ENCODE measurements at regions not wholly inside any gene's neighbourhood (a gene's known extent, or its start where the extent isn't known, plus 50 kb on each side); places are given as distances from the start of the nearest gene placed in this dataset.

DNA sequence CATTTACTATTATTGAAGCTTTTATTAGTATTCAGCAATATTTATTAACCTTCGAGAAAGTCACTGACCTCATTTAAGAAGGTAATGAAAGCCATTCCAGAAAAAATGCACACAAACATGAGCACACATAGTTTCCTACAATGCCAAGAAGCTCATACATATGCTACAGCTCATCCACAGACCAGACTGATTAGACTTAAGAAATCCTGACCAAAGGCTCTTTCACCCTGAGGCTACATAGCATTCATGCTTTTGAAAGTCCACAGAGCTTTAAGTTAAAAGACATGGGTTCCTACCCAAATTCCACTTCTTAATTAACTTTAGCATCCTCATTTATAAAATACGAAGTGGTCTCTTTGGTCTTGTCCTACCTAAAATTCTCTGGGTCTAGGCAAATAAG lies 430.4 kb downstream of the TBC1D32 start:
- Histone ChIP-seq H3K4me2 (no peak overlapping the region), H3K36me3 (ENCODE audit: insufficient read depth) (no peaks in the 10 kb centered on the region), H3K79me2 (replicated peaks; ENCODE audit: insufficient read depth) (no peaks in the 10 kb centered on the region), H3K4me1 (ENCODE audit: insufficient read depth) (no peaks in the 10 kb centered on the region), H3F3A (replicated peaks; ENCODE audit: low read depth) (no peaks in the 10 kb centered on the region), H3K9me2 (ENCODE audit: insufficient read depth) (no peaks in the 10 kb centered on the region), H3K27ac (ENCODE audit: low read depth) (no peak overlapping the region), H4K20me1 (replicated peaks; ENCODE audit: insufficient read depth) (no peaks in the 10 kb centered on the region), H3K4me3 (no peak overlapping the region), H2AFZ (no peak overlapping the region), H3K27me3 (ENCODE audit: insufficient read depth) (no peaks in the 10 kb centered on the region)
- Mint-ChIP-seq H3K4me3 (no peak overlapping the region), H3K27me3 (ENCODE audit: insufficient read depth, low read depth, poor library complexity) (peaks cover 2% of the 10 kb centered on the region), H3K36me3 (ENCODE audit: low read depth) (no peaks in the 10 kb centered on the region), H3K27ac (no peak overlapping the region), H3K9me3 (no peaks in the 10 kb centered on the region), H3K4me1 (no peaks in the 10 kb centered on the region)
- TF ChIP-seq STAT1 (IDR thresholded peaks at IDR 0.05; ENCODE audit: unreplicated experiment) (no peak), ETS1 (IDR thresholded peaks at IDR 0.05) (no peak), NANOG (IDR thresholded peaks at IDR 0.05; ENCODE audit: borderline replicate concordance) (no peak), ZNF114 (CRISPR knock-in tag; IDR thresholded peaks at IDR 0.05) (no peak)
- TF ChIP-seq, protein P1, sequence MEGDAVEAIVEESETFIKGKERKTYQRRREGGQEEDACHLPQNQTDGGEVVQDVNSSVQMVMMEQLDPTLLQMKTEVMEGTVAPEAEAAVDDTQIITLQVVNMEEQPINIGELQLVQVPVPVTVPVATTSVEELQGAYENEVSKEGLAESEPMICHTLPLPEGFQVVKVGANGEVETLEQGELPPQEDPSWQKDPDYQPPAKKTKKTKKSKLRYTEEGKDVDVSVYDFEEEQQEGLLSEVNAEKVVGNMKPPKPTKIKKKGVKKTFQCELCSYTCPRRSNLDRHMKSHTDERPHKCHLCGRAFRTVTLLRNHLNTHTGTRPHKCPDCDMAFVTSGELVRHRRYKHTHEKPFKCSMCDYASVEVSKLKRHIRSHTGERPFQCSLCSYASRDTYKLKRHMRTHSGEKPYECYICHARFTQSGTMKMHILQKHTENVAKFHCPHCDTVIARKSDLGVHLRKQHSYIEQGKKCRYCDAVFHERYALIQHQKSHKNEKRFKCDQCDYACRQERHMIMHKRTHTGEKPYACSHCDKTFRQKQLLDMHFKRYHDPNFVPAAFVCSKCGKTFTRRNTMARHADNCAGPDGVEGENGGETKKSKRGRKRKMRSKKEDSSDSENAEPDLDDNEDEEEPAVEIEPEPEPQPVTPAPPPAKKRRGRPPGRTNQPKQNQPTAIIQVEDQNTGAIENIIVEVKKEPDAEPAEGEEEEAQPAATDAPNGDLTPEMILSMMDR (conservative IDR thresholded peaks at IDR 0.05; ENCODE audit: low read depth in 2 of 2), result no peak
- TF ChIP-seq, protein P2, sequence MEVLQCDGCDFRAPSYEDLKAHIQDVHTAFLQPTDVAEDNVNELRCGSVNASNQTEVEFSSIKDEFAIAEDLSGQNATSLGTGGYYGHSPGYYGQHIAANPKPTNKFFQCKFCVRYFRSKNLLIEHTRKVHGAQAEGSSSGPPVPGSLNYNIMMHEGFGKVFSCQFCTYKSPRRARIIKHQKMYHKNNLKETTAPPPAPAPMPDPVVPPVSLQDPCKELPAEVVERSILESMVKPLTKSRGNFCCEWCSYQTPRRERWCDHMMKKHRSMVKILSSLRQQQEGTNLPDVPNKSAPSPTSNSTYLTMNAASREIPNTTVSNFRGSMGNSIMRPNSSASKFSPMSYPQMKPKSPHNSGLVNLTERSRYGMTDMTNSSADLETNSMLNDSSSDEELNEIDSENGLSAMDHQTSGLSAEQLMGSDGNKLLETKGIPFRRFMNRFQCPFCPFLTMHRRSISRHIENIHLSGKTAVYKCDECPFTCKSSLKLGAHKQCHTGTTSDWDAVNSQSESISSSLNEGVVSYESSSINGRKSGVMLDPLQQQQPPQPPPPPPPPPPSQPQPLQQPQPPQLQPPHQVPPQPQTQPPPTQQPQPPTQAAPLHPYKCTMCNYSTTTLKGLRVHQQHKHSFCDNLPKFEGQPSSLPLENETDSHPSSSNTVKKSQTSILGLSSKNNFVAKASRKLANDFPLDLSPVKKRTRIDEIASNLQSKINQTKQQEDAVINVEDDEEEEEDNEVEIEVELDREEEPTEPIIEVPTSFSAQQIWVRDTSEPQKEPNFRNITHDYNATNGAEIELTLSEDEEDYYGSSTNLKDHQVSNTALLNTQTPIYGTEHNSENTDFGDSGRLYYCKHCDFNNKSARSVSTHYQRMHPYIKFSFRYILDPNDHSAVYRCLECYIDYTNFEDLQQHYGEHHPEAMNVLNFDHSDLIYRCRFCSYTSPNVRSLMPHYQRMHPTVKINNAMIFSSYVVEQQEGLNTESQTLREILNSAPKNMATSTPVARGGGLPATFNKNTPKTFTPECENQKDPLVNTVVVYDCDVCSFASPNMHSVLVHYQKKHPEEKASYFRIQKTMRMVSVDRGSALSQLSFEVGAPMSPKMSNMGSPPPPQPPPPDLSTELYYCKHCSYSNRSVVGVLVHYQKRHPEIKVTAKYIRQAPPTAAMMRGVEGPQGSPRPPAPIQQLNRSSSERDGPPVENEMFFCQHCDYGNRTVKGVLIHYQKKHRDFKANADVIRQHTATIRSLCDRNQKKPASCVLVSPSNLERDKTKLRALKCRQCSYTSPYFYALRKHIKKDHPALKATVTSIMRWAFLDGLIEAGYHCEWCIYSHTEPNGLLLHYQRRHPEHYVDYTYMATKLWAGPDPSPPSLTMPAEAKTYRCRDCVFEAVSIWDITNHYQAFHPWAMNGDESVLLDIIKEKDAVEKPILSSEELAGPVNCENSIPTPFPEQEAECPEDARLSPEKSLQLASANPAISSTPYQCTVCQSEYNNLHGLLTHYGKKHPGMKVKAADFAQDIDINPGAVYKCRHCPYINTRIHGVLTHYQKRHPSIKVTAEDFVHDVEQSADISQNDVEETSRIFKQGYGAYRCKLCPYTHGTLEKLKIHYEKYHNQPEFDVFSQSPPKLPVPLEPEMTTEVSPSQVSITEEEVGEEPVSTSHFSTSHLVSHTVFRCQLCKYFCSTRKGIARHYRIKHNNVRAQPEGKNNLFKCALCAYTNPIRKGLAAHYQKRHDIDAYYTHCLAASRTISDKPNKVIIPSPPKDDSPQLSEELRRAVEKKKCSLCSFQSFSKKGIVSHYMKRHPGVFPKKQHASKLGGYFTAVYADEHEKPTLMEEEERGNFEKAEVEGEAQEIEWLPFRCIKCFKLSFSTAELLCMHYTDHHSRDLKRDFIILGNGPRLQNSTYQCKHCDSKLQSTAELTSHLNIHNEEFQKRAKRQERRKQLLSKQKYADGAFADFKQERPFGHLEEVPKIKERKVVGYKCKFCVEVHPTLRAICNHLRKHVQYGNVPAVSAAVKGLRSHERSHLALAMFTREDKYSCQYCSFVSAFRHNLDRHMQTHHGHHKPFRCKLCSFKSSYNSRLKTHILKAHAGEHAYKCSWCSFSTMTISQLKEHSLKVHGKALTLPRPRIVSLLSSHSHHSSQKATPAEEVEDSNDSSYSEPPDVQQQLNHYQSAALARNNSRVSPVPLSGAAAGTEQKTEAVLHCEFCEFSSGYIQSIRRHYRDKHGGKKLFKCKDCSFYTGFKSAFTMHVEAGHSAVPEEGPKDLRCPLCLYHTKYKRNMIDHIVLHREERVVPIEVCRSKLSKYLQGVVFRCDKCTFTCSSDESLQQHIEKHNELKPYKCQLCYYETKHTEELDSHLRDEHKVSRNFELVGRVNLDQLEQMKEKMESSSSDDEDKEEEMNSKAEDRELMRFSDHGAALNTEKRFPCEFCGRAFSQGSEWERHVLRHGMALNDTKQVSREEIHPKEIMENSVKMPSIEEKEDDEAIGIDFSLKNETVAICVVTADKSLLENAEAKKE (CRISPR knock-in tag; IDR thresholded peaks at IDR 0.05), result no peak
- ATAC-seq, result no peak
- peak; percentile 6 for DNase-seq (ENCODE audit: low spot score)
